Nephron progenitor cell (in vitro differentiated cells): ENCODE measurements at regions not wholly inside any gene's neighbourhood (a gene's known extent, or its start where the extent isn't known, plus 50 kb on each side); places are given as distances from the start of the nearest gene placed in this dataset.
"Not testable (repeated sequence)": the region's sequence is repeated elsewhere in the genome, so short reads cannot be mapped to it uniquely, and the experiment has no call there.

Source experiments
- DNase-seq: peaks from one replicate; pipeline ENCODE4 v3.0.0; 2021
- H3K27ac Mint-ChIP-seq: 2 replicates; pipeline ENCODE4 v1.8.0; 2021; ENCODE audit warnings: mild to moderate bottlenecking, moderate library complexity, mixed read lengths
- H3K27me3 Mint-ChIP-seq: 2 replicates; pipeline ENCODE4 v1.8.0; 2021; ENCODE audit warnings: mild to moderate bottlenecking, low read depth, mixed read lengths; ENCODE audit not compliant: poor library complexity
- H3K36me3 Mint-ChIP-seq: 2 replicates; pipeline ENCODE4 v1.8.0; 2021; ENCODE audit warnings: low read depth, mixed read lengths
- H3K4me1 Mint-ChIP-seq: 2 replicates; pipeline ENCODE4 v1.8.0; 2021; ENCODE audit warnings: mixed read lengths
- H3K4me3 Mint-ChIP-seq: 2 replicates; pipeline ENCODE4 v1.8.0; 2021; ENCODE audit warnings: mild to moderate bottlenecking, moderate library complexity, mixed read lengths
- H3K9me3 Mint-ChIP-seq: 2 replicates; pipeline ENCODE4 v1.8.0; 2021; ENCODE audit warnings: mild to moderate bottlenecking, moderate library complexity, mixed read lengths
- TF ChIP-seq, protein P1 (sequence below): fragments of 200-600 bp; sonication (generic); IDR thresholded peaks from 2 replicates; pipeline ENCODE4 v1.5.0; 2021; ENCODE audit warnings: antibody characterized with exemption

DNA sequence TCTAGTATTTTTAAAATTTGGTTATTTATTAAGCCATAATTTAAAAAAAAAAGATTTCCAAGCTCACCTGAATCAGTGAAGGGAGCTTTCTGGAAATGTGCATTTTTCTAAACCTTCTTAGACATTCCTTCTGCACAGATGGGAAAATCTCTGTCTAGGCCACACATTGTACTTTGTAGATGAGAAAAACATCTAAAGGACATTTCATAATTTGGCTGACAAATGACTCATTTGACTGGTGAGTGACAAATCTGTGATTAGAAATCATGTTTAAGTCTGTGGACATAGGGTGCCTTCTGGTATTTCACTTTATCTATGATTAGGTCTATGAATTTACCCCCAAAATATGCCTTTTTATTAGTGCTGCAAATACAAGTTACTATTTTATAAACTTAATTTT lies 1044.9 kb upstream of the FLRT2 start:
- no peaks in the 10 kb centered on the region for H3K27me3 Mint-ChIP-seq
- TF ChIP-seq, protein P1, sequence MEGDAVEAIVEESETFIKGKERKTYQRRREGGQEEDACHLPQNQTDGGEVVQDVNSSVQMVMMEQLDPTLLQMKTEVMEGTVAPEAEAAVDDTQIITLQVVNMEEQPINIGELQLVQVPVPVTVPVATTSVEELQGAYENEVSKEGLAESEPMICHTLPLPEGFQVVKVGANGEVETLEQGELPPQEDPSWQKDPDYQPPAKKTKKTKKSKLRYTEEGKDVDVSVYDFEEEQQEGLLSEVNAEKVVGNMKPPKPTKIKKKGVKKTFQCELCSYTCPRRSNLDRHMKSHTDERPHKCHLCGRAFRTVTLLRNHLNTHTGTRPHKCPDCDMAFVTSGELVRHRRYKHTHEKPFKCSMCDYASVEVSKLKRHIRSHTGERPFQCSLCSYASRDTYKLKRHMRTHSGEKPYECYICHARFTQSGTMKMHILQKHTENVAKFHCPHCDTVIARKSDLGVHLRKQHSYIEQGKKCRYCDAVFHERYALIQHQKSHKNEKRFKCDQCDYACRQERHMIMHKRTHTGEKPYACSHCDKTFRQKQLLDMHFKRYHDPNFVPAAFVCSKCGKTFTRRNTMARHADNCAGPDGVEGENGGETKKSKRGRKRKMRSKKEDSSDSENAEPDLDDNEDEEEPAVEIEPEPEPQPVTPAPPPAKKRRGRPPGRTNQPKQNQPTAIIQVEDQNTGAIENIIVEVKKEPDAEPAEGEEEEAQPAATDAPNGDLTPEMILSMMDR = no peak
- H3K36me3 Mint-ChIP-seq = no peaks in the 10 kb centered on the region
- peaks cover 20% of the 10 kb centered on the region for H3K4me1 Mint-ChIP-seq
- H3K9me3 Mint-ChIP-seq = no peaks in the 10 kb centered on the region
- no peak overlapping the region for H3K4me3 Mint-ChIP-seq
- DNase-seq = no peak
- H3K27ac Mint-ChIP-seq = no peak overlapping the region

GRCh38 chr14:84490081-84490480 lies 1039.9 kb upstream of the FLRT2 start:
- no peaks in the 10 kb centered on the region for H3K9me3 Mint-ChIP-seq
- no peaks in the 10 kb centered on the region for H3K4me1 Mint-ChIP-seq
- DNase-seq = no peak
- no peaks in the 10 kb centered on the region for H3K36me3 Mint-ChIP-seq
- no peak overlapping the region for H3K27ac Mint-ChIP-seq
- TF ChIP-seq, protein P1 = no peak
- no peaks in the 10 kb centered on the region for H3K27me3 Mint-ChIP-seq
- H3K4me3 Mint-ChIP-seq = no peak overlapping the region

- no peak overlapping the region for H3K27ac Mint-ChIP-seq
- no peak overlapping the region for H3K4me3 Mint-ChIP-seq
- TF ChIP-seq, protein P1 = no peak
- no peaks in the 10 kb centered on the region for H3K9me3 Mint-ChIP-seq
- DNase-seq = no peak
- no peaks in the 10 kb centered on the region for H3K36me3 Mint-ChIP-seq
- H3K4me1 Mint-ChIP-seq = no peaks in the 10 kb centered on the region
- H3K27me3 Mint-ChIP-seq = no peaks in the 10 kb centered on the region
These were observed 1037.3 kb upstream of the FLRT2 start for GRCh38 chr14:84492685-84493084.

DNA sequence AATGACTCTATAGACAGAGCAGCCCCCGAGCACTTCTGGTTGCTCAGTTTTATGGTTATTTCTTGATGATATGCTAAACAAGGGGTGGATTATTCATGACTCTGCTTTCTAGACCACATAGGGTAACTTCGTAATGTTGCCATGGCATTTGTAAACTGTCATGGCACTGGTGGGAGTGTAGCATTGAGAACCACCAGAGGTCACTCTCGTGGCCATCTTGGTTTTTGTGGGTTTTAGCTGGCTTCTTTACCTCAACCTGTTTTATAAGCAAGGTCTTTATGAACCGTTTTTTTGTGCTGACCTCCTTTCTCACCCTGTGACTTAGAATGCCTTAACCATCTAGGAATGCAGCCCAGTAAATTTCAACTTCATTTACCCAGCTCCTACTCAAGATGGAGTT lies 1036.2 kb upstream of the FLRT2 start:
- TF ChIP-seq, protein P1 = no peak
- no peak overlapping the region for H3K27ac Mint-ChIP-seq
- DNase-seq = no peak
- no peaks in the 10 kb centered on the region for H3K27me3 Mint-ChIP-seq
- H3K9me3 Mint-ChIP-seq = no peaks in the 10 kb centered on the region
- no peaks in the 10 kb centered on the region for H3K36me3 Mint-ChIP-seq
- no peak overlapping the region for H3K4me3 Mint-ChIP-seq
- no peaks in the 10 kb centered on the region for H3K4me1 Mint-ChIP-seq

DNA sequence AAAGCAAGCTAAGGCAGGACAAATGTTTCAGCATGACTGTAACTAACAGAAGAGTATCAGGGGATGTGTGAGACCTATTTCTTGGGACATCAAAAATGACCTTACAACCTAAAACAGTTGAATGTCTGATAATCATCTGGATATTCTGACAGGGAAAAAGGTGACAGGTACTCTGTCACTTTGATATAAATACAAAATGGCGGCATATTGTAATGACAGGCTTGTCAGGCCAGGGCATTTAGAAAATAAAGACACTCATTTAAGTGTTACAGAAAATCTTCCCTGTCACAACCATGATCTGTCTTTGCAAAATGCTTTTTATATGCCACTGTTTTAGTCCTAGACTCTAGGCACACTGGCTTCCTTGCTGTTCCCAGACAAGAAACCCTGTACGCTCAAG lies 1033.3 kb upstream of the FLRT2 start:
- Mint-ChIP-seq H3K27ac (no peak overlapping the region), H3K27me3 (no peaks in the 10 kb centered on the region), H3K4me1 (no peaks in the 10 kb centered on the region), H3K9me3 (no peaks in the 10 kb centered on the region), H3K4me3 (no peak overlapping the region), H3K36me3 (no peaks in the 10 kb centered on the region)
- TF ChIP-seq, protein P1 = no peak
- DNase-seq = no peak

- H3K36me3 Mint-ChIP-seq = not testable (repeated sequence)
These were observed 1017.1 kb upstream of the FLRT2 start for GRCh38 chr14:84512823-84513222.

More at GRCh38 chr14:84512823-84513222, 1017.1 kb upstream of the FLRT2 start:
- H3K4me3 Mint-ChIP-seq, H3K4me1 Mint-ChIP-seq, H3K27me3 Mint-ChIP-seq, DNase-seq, H3K27ac Mint-ChIP-seq: not testable (repeated sequence)
- H3K9me3 Mint-ChIP-seq = peaks cover 39% of the 10 kb centered on the region
